Mucosa of rectum (tissue), 2 donors: ENCODE measurements at regions not wholly inside any gene's neighbourhood (a gene's known extent, or its start where the extent isn't known, plus 50 kb on each side); places are given as distances from the start of the nearest gene placed in this dataset.

Experiments used
- H3K27ac ChIP-seq, 2 donors: one replicate each; pipeline ENCODE4 v1.7.0; 2013; ENCODE audit warnings: inconsistent platforms in 2 of 2, low read depth in 2 of 2, low read length in 2 of 2
- H3K27me3 ChIP-seq, 2 donors: one replicate each; pipeline ENCODE4 v1.7.0; 2013; ENCODE audit warnings: low read length in 2 of 2; ENCODE audit not compliant: control insufficient read depth in 2 of 2, insufficient read depth in 2 of 2
- H3K36me3 ChIP-seq, 2 donors: one replicate each; pipeline ENCODE4 v1.7.0; 2013; ENCODE audit warnings: low read length in 2 of 2; ENCODE audit not compliant: control insufficient read depth in 2 of 2, insufficient read depth in 2 of 2
- H3K4me1 ChIP-seq, 2 donors: one replicate each; pipeline ENCODE4 v1.7.0; 2013; ENCODE audit warnings: low read length in 2 of 2, mild to moderate bottlenecking in 1 of 2; ENCODE audit not compliant: control insufficient read depth in 2 of 2, insufficient read depth in 2 of 2
- H3K4me3 ChIP-seq, 2 donors: one replicate each; pipeline ENCODE4 v1.7.0; 2013; ENCODE audit warnings: low read length in 2 of 2
- H3K9ac ChIP-seq, 2 donors: one replicate each; pipeline ENCODE4 v1.7.0; 2013; ENCODE audit warnings: low read length in 2 of 2, low read depth in 1 of 2, mild to moderate bottlenecking in 1 of 2
- H3K9me3 ChIP-seq, 2 donors: one replicate each; pipeline ENCODE4 v1.7.0; 2013; ENCODE audit warnings: low read length in 2 of 2; ENCODE audit not compliant: control insufficient read depth in 2 of 2
- donor health status: healthy.
- donor health status: Normal muscosa, but diverticular disease.

GRCh38 chr18:72470391-72470790, 73.8 kb downstream of the CBLN2 start:
- Histone ChIP-seq H3K9ac (no peak overlapping the region), H3K36me3 (no peaks in the 10 kb centered on the region), H3K27ac (no peak overlapping the region), H3K4me3 (no peak overlapping the region), H3K4me1 (no peaks in the 10 kb centered on the region), H3K9me3 (no peaks in the 10 kb centered on the region), H3K27me3 (no peaks in the 10 kb centered on the region)

GRCh38 chr18:72468021-72468710, 76.0 kb downstream of the CBLN2 start:
- Histone ChIP-seq H3K27me3 (no peaks in the 10 kb centered on the region), H3K4me3 (no peak overlapping the region), H3K4me1 (no peaks in the 10 kb centered on the region), H3K27ac (no peak overlapping the region), H3K36me3 (no peaks in the 10 kb centered on the region), H3K9me3 (no peaks in the 10 kb centered on the region), H3K9ac (no peak overlapping the region)

DNA sequence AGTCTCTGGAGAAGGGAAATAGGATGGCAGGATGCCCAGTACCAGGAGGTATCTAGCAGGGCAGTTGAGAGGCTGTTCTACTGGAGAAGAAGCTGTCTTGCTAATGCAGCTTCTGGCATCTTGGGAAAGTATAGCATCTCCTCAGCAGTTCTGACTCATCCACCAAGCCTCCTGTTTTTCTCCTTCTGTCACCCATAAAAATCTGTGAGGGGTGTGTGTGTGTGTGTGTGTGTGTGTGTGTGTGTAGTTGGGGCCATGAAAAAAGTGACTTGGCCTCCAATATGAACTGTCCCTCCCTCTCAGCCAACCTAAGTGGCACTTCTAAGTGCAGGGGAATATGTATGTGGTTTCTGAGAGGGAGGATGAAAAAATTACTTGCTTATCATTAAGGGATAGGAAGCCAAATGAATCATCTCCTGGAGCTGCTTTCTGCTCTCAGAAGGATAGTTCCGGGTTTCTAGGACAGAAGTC, 83.9 kb downstream of the CBLN2 start:
- Histone ChIP-seq H3K4me3 (no peak overlapping the region), H3K27ac (no peak overlapping the region), H3K36me3 (no peaks in the 10 kb centered on the region), H3K9ac (no peak overlapping the region), H3K4me1 (no peaks in the 10 kb centered on the region), H3K27me3 (no peaks in the 10 kb centered on the region), H3K9me3 (no peaks in the 10 kb centered on the region)

DNA sequence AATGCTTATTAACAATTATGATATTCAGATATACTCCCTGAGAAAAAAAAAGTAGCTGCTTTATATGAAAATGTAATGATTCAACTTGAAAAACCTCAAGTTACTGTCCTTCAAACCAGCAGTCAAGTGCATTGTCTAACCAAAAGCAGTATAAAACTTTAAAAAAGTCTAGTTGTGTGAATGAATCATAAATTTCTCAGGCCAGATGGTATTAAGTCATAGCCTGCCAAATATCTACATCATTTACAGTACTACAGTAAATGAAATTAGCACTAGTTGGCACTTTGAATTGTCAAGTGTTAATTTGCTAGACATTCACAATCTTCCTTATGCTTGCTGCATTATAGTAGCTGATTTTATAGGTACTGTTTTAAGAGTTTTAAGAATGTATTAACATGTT, 85.9 kb downstream of the CBLN2 start:
- no peak overlapping the region for H3K4me3 ChIP-seq
- no peaks in the 10 kb centered on the region for H3K9me3 ChIP-seq

GRCh38 chr18:72456802-72457201, 87.3 kb downstream of the CBLN2 start:
- Histone ChIP-seq H3K36me3 (no peaks in the 10 kb centered on the region), H3K4me3 (no peak overlapping the region), H3K4me1 (no peaks in the 10 kb centered on the region), H3K27ac (no peak overlapping the region), H3K9ac (no peak overlapping the region), H3K9me3 (no peaks in the 10 kb centered on the region), H3K27me3 (no peaks in the 10 kb centered on the region)

More for the DNA sequence above, 85.9 kb downstream of the CBLN2 start:
- Histone ChIP-seq H3K27me3 (no peaks in the 10 kb centered on the region), H3K4me1 (no peaks in the 10 kb centered on the region), H3K9ac (no peak overlapping the region), H3K36me3 (no peaks in the 10 kb centered on the region), H3K27ac (no peak overlapping the region)

DNA sequence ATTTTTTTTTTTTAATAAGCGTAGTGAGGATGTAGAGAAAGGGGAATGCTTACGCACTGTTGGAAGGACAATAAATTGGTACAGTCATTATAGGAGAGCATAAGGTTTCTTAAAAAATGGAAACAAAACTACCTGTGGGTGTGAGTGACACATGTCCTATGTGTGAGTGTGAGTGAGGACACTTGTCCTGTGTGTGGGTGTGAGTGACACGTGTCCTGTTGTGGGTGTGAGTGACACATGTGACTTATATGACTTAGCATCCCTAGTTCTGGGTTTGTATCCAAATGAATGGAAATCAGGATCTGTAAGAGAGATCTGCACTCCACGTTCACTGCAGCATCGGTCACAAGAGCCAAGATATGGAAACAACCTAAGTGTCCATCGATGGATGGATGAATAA, 91.8 kb downstream of the CBLN2 start:
- Histone ChIP-seq H3K9ac (no peak overlapping the region), H3K27me3 (no peaks in the 10 kb centered on the region), H3K9me3 (no peaks in the 10 kb centered on the region)

DNA sequence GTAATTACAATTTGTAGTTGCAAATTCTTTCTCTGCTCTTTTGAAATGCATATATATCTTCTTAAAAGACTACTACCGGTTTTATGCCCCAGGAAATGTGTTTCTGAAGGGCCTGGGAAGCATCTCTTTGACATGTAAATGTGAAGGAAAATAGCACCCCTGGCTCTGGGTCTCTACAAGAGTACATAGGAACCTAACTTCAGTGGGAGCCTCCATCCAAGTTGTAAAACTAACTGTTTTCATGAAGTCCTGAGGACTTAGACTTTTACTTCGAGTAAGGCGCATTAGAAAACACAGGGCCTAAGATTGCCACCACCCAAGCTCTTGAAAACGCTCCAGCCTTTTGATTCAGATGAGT, 99.4 kb downstream of the CBLN2 start:
- Histone ChIP-seq H3K9me3 (no peaks in the 10 kb centered on the region), H3K9ac (no peak overlapping the region), H3K27me3 (no peaks in the 10 kb centered on the region), H3K27ac (no peak overlapping the region), H3K36me3 (no peaks in the 10 kb centered on the region), H3K4me1 (no peaks in the 10 kb centered on the region), H3K4me3 (no peak overlapping the region)

More for the DNA sequence above, 91.8 kb downstream of the CBLN2 start:
- H3K4me1 ChIP-seq, result no peaks in the 10 kb centered on the region
- H3K36me3 ChIP-seq, result no peaks in the 10 kb centered on the region
- H3K27ac ChIP-seq, result no peak overlapping the region
- H3K4me3 ChIP-seq, result no peak overlapping the region

DNA sequence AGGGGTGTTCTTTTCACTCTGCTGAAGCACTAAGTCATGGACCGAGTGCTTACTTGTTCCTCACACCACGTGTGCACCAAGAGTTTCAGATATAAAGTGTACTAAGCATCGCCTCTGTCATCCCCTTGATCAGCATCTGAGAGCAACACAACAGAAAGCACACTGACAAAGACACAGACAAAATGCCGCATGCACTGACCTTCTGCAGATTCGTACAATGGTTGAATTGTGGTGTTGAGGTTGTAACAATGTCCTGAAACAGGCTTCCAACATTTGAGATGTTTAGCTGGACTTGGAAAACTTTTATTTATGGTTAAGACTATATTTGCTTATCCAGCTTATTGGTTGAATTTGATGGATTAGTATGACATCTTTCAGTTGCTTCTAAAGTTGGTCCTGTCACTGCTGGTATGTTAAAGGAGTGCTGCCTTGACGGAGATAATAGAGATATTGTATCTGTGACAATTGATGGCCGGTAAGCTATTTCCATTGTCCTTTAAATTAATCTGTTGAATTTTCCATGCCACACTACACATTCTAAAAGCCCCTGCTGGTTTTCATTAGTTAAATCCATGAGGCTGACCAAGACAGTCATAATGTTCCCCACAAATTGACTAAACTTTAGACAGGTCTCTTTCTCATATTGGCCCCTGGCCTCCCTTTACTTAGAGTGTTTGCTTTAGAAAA, 99.9 kb downstream of the CBLN2 start:
- H3K27me3 ChIP-seq, result no peaks in the 10 kb centered on the region
- no peaks in the 10 kb centered on the region for H3K9me3 ChIP-seq
- no peak overlapping the region for H3K27ac ChIP-seq
- no peak overlapping the region for H3K4me3 ChIP-seq
- H3K9ac ChIP-seq, result no peak overlapping the region
- no peaks in the 10 kb centered on the region for H3K36me3 ChIP-seq
- no peaks in the 10 kb centered on the region for H3K4me1 ChIP-seq

DNA sequence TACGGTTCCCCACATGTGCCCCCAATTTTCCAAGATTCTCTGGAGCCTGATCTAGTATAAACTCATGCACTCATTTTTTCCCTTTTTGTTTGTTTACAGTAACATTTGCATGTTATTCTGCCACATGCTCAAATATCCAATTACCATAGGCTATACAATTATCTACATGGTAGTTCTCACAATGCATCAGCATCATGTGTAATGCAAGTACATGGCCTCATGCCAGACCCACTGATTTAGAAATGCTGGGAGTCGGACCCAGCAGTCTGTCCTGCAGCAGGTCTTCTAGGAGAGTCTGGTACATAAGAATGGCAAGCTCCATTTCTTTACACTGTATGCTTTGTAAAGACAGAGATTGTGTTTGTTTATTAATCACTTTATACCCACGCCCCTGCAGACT, 107.7 kb downstream of the CBLN2 start:
- no peak overlapping the region for H3K9ac ChIP-seq
- H3K27me3 ChIP-seq, result no peaks in the 10 kb centered on the region
- H3K36me3 ChIP-seq, result no peaks in the 10 kb centered on the region
- no peaks in the 10 kb centered on the region for H3K4me1 ChIP-seq
- no peak overlapping the region for H3K4me3 ChIP-seq
- H3K9me3 ChIP-seq, result no peaks in the 10 kb centered on the region
- no peak overlapping the region for H3K27ac ChIP-seq

GRCh38 chr18:72433756-72434155, 110.4 kb downstream of the CBLN2 start:
- Histone ChIP-seq H3K4me3 (no peak overlapping the region), H3K4me1 (no peaks in the 10 kb centered on the region), H3K27me3 (no peaks in the 10 kb centered on the region)

More at GRCh38 chr18:72433756-72434155, 110.4 kb downstream of the CBLN2 start:
- no peaks in the 10 kb centered on the region for H3K36me3 ChIP-seq
- no peak overlapping the region for H3K9ac ChIP-seq
- H3K9me3 ChIP-seq, result no peaks in the 10 kb centered on the region
- no peak overlapping the region for H3K27ac ChIP-seq
